Neural cell (in vitro differentiated cells): ENCODE measurements at regions not wholly inside any gene's neighbourhood (a gene's known extent, or its start where the extent isn't known, plus 50 kb on each side); places are given as distances from the start of the nearest gene placed in this dataset.

Experiments
- H2AFZ ChIP-seq: fragments of 200-600, 300-800 bp; sonication (generic), shearing (Covaris generic); 2 replicates; pipeline ENCODE4 v1.6.0; 2014; ENCODE audit warnings: low read depth, mild to moderate bottlenecking, antibody characterized with exemption, low read length, moderate library complexity
- H3F3A ChIP-seq: fragments of 200-600 bp; shearing (Covaris generic); 2 replicates; pipeline ENCODE4 v1.6.1; 2016; ENCODE audit warnings: mild to moderate bottlenecking, moderate library complexity, mixed read lengths, antibody characterized with exemption, low read length; ENCODE audit not compliant: insufficient read depth, poor library complexity, severe bottlenecking
- H3K27ac ChIP-seq: fragments of 200-600, 300-800 bp; sonication (generic), shearing (Covaris generic); 2 replicates; pipeline ENCODE4 v1.5.1; 2014; ENCODE audit warnings: mild to moderate bottlenecking, low read length, moderate library complexity
- H3K27me3 ChIP-seq: fragments of 300-800, 200-600 bp; sonication (generic), shearing (Covaris generic); 2 replicates; pipeline ENCODE4 v1.6.0; 2014; ENCODE audit warnings: mild to moderate bottlenecking, low read depth, low read length, moderate library complexity; ENCODE audit not compliant: insufficient read depth
- H3K36me3 ChIP-seq: fragments of 300-800, 200-600 bp; sonication (generic), shearing (Covaris generic); 2 replicates; pipeline ENCODE4 v1.5.1; 2014; ENCODE audit warnings: mild to moderate bottlenecking, antibody characterized with exemption, low read length, moderate library complexity; ENCODE audit not compliant: insufficient read depth
- H3K4me2 ChIP-seq: fragments of 300-800, 200-600 bp; sonication (generic), shearing (Covaris generic); 2 replicates; pipeline ENCODE4 v1.6.0; 2014; ENCODE audit warnings: mild to moderate bottlenecking, low read length
- H3K4me3 ChIP-seq: fragments of 300-800, 200-600 bp; sonication (generic), shearing (Covaris generic); 2 replicates; pipeline ENCODE4 v1.5.1; 2014; ENCODE audit warnings: mild to moderate bottlenecking, low read length, moderate library complexity
- H3K79me2 ChIP-seq: fragments of 200-600 bp; shearing (Covaris generic); replicated peaks from 2 replicates; pipeline ENCODE4 v1.6.0; 2014; ENCODE audit warnings: mild to moderate bottlenecking, low read length, moderate library complexity; ENCODE audit not compliant: insufficient read depth
- H3K9ac ChIP-seq: fragments of 300-800, 200-600 bp; sonication (generic), shearing (Covaris generic); 2 replicates; pipeline ENCODE4 v1.6.1; 2016; ENCODE audit warnings: mild to moderate bottlenecking, low read length, mixed read lengths
- H3K9me2 ChIP-seq: fragments of 200-600 bp; shearing (Covaris generic); 2 replicates; pipeline ENCODE4 v1.6.1; 2016; ENCODE audit warnings: mild to moderate bottlenecking, low read length, mixed read lengths; ENCODE audit not compliant: insufficient read depth
- H3K9me3 ChIP-seq: fragments of 200-600, 300-800 bp; sonication (generic), shearing (Covaris generic); 2 replicates; pipeline ENCODE4 v1.6.1; 2016; ENCODE audit warnings: mild to moderate bottlenecking, mixed run types, low read length, moderate library complexity, mixed read lengths
- H4K20me1 ChIP-seq: fragments of 200-600 bp; shearing (Covaris generic); 2 replicates; pipeline ENCODE4 v1.6.1; 2016; ENCODE audit warnings: mild to moderate bottlenecking, mixed run types; ENCODE audit not compliant: insufficient read depth
- EP300 ChIP-seq: fragments of 450-650 bp; conservative IDR thresholded peaks from 2 replicates; pipeline ENCODE4 v1.6.1; 2014; ENCODE audit warnings: antibody characterized with exemption, mild to moderate bottlenecking, moderate library complexity; ENCODE audit not compliant: poor library complexity, severe bottlenecking
- EZH2 ChIP-seq: fragments of 200-600, 300-800 bp; shearing (Covaris generic), sonication (generic); IDR thresholded peaks from 2 replicates; pipeline ENCODE4 v1.6.1; 2014; ENCODE audit warnings: antibody characterized with exemption, low read length, borderline replicate concordance, mild to moderate bottlenecking; ENCODE audit not compliant: insufficient read depth, poor library complexity, severe bottlenecking
- MXI1 ChIP-seq: fragments of 450-650 bp; conservative IDR thresholded peaks from 2 replicates; pipeline ENCODE4 v1.6.1; 2014; ENCODE audit warnings: antibody characterized with exemption, mild to moderate bottlenecking; ENCODE audit not compliant: poor library complexity, severe bottlenecking
- POLR2AphosphoS5 ChIP-seq: IDR thresholded peaks from 2 replicates; pipeline ENCODE4 v1.6.1; 2012
- RAD21 ChIP-seq: fragments of 450-650 bp; conservative IDR thresholded peaks from 2 replicates; pipeline ENCODE4 v1.6.1; 2014; ENCODE audit warnings: antibody characterized with exemption, mild to moderate bottlenecking, moderate library complexity
- SMC3 ChIP-seq: fragments of 450-650 bp; conservative IDR thresholded peaks from 2 replicates; pipeline ENCODE4 v1.6.1; 2014; ENCODE audit warnings: antibody characterized with exemption, mild to moderate bottlenecking, moderate library complexity; ENCODE audit not compliant: poor library complexity
- TAF1 ChIP-seq: IDR thresholded peaks from 2 replicates; pipeline ENCODE4 v1.6.1; 2012; ENCODE audit warnings: low read depth
- TF ChIP-seq, protein P1 (sequence below): fragments of 450-650 bp; IDR thresholded peaks from 2 replicates; pipeline ENCODE4 v1.5.1; 2014; ENCODE audit warnings: antibody characterized with exemption, mild to moderate bottlenecking, moderate library complexity; ENCODE audit not compliant: poor library complexity, severe bottlenecking
- TF ChIP-seq, protein P2 (sequence below): IDR thresholded peaks from 2 replicates; pipeline ENCODE4 v1.6.1; 2012; ENCODE audit warnings: borderline replicate concordance

DNA sequence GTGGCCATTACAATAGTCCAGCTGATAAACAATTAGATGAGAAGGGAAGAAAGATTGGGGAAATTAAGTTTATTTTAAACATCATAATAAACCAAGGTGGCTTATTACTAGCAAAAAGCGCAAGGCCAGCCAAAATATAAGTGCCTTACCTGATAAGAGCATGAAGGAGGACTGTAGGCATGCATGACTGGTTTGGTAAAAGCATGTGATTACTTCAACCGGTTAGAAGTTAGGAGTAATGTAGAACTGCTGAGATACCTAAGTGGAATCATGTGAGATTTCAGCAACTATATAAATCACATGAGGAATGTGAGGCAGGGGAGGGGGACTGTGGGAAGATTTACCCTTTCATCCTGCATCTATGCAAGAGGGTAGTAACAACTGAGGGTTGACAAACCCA lies 59.7 kb upstream of the CCDC196 start:
- Histone ChIP-seq H3K27me3 (no peaks in the 10 kb centered on the region), H3F3A (no peaks in the 10 kb centered on the region), H3K79me2 (no peaks in the 10 kb centered on the region), H3K4me3 (no peak overlapping the region), H4K20me1 (no peaks in the 10 kb centered on the region), H3K4me2 (no peak overlapping the region), H3K9me2 (no peaks in the 10 kb centered on the region), H2AFZ (no peak overlapping the region), H3K36me3 (no peaks in the 10 kb centered on the region), H3K9me3 (no peaks in the 10 kb centered on the region), H3K27ac (no peak overlapping the region), H3K9ac (no peak overlapping the region)
- TF ChIP-seq, protein P1, sequence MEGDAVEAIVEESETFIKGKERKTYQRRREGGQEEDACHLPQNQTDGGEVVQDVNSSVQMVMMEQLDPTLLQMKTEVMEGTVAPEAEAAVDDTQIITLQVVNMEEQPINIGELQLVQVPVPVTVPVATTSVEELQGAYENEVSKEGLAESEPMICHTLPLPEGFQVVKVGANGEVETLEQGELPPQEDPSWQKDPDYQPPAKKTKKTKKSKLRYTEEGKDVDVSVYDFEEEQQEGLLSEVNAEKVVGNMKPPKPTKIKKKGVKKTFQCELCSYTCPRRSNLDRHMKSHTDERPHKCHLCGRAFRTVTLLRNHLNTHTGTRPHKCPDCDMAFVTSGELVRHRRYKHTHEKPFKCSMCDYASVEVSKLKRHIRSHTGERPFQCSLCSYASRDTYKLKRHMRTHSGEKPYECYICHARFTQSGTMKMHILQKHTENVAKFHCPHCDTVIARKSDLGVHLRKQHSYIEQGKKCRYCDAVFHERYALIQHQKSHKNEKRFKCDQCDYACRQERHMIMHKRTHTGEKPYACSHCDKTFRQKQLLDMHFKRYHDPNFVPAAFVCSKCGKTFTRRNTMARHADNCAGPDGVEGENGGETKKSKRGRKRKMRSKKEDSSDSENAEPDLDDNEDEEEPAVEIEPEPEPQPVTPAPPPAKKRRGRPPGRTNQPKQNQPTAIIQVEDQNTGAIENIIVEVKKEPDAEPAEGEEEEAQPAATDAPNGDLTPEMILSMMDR, result no peak
- TF ChIP-seq RAD21, result no peak
- TF ChIP-seq MXI1, result no peak

DNA sequence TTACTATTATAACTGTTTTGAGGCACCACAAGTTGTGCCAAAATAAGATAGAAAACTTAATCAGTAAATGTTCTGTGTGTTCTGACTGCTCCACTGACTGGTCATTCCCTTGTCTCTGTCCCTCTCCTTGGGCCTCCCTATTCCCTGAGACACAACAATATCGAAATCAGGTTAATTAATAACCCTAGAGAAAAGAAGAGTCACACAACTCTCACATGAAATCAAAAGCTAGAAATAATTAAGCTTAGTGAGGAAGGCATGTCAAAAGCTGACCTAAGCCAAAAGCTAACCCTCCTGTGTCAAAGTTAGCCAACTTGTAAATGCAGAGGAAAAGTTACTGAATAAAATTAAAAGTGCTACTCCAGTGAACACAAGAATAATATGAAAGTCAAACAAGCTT lies 53.8 kb upstream of the CCDC196 start:
- Histone ChIP-seq H3K27ac (no peak overlapping the region), H3K9me3 (peaks cover 6% of the 10 kb centered on the region), H3K36me3 (no peaks in the 10 kb centered on the region), H3F3A (no peaks in the 10 kb centered on the region), H3K79me2 (no peaks in the 10 kb centered on the region), H3K4me2 (no peak overlapping the region), H3K27me3 (no peaks in the 10 kb centered on the region), H3K9ac (no peak overlapping the region), H3K9me2 (no peaks in the 10 kb centered on the region), H4K20me1 (no peaks in the 10 kb centered on the region), H2AFZ (no peak overlapping the region), H3K4me3 (no peak overlapping the region)
- TF ChIP-seq EZH2 (no peak), POLR2AphosphoS5 (no peak), RAD21 (no peak), TAF1 (no peak), EP300 (no peak), MXI1 (no peak), SMC3 (no peak)
- TF ChIP-seq, protein P2, sequence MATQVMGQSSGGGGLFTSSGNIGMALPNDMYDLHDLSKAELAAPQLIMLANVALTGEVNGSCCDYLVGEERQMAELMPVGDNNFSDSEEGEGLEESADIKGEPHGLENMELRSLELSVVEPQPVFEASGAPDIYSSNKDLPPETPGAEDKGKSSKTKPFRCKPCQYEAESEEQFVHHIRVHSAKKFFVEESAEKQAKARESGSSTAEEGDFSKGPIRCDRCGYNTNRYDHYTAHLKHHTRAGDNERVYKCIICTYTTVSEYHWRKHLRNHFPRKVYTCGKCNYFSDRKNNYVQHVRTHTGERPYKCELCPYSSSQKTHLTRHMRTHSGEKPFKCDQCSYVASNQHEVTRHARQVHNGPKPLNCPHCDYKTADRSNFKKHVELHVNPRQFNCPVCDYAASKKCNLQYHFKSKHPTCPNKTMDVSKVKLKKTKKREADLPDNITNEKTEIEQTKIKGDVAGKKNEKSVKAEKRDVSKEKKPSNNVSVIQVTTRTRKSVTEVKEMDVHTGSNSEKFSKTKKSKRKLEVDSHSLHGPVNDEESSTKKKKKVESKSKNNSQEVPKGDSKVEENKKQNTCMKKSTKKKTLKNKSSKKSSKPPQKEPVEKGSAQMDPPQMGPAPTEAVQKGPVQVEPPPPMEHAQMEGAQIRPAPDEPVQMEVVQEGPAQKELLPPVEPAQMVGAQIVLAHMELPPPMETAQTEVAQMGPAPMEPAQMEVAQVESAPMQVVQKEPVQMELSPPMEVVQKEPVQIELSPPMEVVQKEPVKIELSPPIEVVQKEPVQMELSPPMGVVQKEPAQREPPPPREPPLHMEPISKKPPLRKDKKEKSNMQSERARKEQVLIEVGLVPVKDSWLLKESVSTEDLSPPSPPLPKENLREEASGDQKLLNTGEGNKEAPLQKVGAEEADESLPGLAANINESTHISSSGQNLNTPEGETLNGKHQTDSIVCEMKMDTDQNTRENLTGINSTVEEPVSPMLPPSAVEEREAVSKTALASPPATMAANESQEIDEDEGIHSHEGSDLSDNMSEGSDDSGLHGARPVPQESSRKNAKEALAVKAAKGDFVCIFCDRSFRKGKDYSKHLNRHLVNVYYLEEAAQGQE, result no peak
- TF ChIP-seq, protein P1, result no peak
